Gastrocnemius medialis (tissue), 4 donors: ENCODE measurements at regions not wholly inside any gene's neighbourhood (a gene's known extent, or its start where the extent isn't known, plus 50 kb on each side); places are given as distances from the start of the nearest gene placed in this dataset.

ENCODE experiments used
- ATAC-seq, 2 donors: fragments of 150-250 bp; one replicate each; pipeline ENCODE4 v1.9.1; 2016
- DNase-seq, 2 donors: peaks; one replicate each; pipeline ENCODE4 v3.0.0-alpha.2; 2019
- H3K27ac ChIP-seq, 4 donors: fragments of 200-600 bp; sonication (generic); 1 replicate in 1 of 4; 2 replicates in 3 of 4; pipeline ENCODE4 v1.5.1; 2016 to 2018; ENCODE audit warnings: mild to moderate bottlenecking in 2 of 4, moderate library complexity in 1 of 4
- H3K27me3 ChIP-seq, 3 donors: fragments of 200-600 bp; sonication (generic) in 2 of 3; 1 replicate in 1 of 3; 2 replicates in 2 of 3; pipeline versions ENCODE4 v1.5.1 to v1.6.0; 2016 to 2019; ENCODE audit warnings: mild to moderate bottlenecking in 1 of 3, moderate library complexity in 1 of 3
- H3K36me3 ChIP-seq, 2 donors: fragments of 200-600 bp; sonication (generic) in 1 of 2; one replicate each; pipeline ENCODE4 v1.5.1; 2017 to 2018
- H3K4me1 ChIP-seq, 2 donors: fragments of 200-600 bp; sonication (generic) in 1 of 2; one replicate each; pipeline ENCODE4 v1.5.1; 2016 to 2017; ENCODE audit warnings: mild to moderate bottlenecking in 2 of 2
- H3K4me3 ChIP-seq, 4 donors: fragments of 200-600 bp; sonication (generic) in 3 of 4; 1 replicate in 1 of 4; 2 replicates in 3 of 4; pipeline ENCODE4 v1.5.1; 2016 to 2019; ENCODE audit warnings: mild to moderate bottlenecking in 2 of 4
- H3K9me3 ChIP-seq, 3 donors: fragments of 200-600 bp; sonication (generic) in 2 of 3; 1 replicate in 1 of 3; 2 replicates in 2 of 3; pipeline ENCODE4 v1.5.1; 2016 to 2019
- POLR2A ChIP-seq, 2 donors: fragments of 450-650 bp; IDR thresholded peaks; one replicate each; pipeline ENCODE4 v1.6.1; 2017; ENCODE audit warnings: antibody characterized with exemption in 2 of 2, mild to moderate bottlenecking in 2 of 2, moderate library complexity in 2 of 2
- in situ Hi-C, 4 donors: fragments of 200-750 bp; cut with MboI; loops; one replicate each; pipeline versions ENCODE4 v1.15.0 to v1.8.0; 2017; ENCODE audit warnings: low sequenced_read_pairs in 4 of 4
- intact Hi-C: fragments of 100-400 bp; cut with DNase I; formaldehyde crosslinking; loops from one replicate; pipeline ENCODE4 v1.15.1; 2023; ENCODE audit warnings: low total_unique reads
- TF ChIP-seq, protein P1 (sequence below), 5 experiments: fragments of 450-650 bp in 3 of 5; fragments of 200-600 bp in 2 of 5; sonication (generic) in 2 of 5; IDR thresholded peaks in 4 of 5; conservative IDR thresholded peaks in 1 of 5; 1 replicate in 4 of 5; 2 replicates in 1 of 5; pipeline ENCODE4 v1.5.1; 2016 to 2019; ENCODE audit warnings: antibody characterized with exemption in 5 of 5, mild to moderate bottlenecking in 3 of 5, moderate library complexity in 3 of 5

DNA sequence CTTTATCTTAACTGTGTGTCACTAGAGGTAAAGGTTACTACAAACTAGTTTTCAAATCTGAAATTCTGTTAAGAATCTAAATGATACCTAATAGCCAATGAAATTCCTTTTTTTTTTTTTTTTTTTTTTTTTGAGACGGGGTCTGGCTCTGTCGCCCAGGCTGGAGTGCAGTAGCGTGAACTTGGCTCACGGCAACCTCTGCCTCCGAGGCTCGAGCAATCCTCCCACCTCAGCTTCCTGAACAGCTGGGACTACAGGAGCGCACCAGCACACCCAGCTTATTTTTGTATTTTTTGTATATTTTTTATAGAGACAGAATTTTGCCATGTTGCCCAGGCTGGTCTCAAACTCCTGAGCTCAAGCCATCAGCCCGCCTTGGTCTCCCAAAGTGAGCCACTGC is 160.3 kb upstream of the NEBL start:
- TF ChIP-seq, protein P1, sequence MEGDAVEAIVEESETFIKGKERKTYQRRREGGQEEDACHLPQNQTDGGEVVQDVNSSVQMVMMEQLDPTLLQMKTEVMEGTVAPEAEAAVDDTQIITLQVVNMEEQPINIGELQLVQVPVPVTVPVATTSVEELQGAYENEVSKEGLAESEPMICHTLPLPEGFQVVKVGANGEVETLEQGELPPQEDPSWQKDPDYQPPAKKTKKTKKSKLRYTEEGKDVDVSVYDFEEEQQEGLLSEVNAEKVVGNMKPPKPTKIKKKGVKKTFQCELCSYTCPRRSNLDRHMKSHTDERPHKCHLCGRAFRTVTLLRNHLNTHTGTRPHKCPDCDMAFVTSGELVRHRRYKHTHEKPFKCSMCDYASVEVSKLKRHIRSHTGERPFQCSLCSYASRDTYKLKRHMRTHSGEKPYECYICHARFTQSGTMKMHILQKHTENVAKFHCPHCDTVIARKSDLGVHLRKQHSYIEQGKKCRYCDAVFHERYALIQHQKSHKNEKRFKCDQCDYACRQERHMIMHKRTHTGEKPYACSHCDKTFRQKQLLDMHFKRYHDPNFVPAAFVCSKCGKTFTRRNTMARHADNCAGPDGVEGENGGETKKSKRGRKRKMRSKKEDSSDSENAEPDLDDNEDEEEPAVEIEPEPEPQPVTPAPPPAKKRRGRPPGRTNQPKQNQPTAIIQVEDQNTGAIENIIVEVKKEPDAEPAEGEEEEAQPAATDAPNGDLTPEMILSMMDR (IDR thresholded peaks at IDR 0.05 in 4 of 5, conservative IDR thresholded peaks at IDR 0.05 in 1 of 5) = no peak
- TF ChIP-seq POLR2A (IDR thresholded peaks at IDR 0.05) = no peak
- no peaks in the 10 kb centered on the region for H3K27me3 ChIP-seq
- H3K4me1 ChIP-seq = no peaks in the 10 kb centered on the region
- H3K27ac ChIP-seq = no peak overlapping the region
- no peak for ATAC-seq
- no peaks in the 10 kb centered on the region for H3K36me3 ChIP-seq
- in situ Hi-C loops (no loop called here), intact Hi-C loops (no loop called here)
- no peak for DNase-seq
- H3K9me3 ChIP-seq = no peaks in the 10 kb centered on the region
- no peak overlapping the region for H3K4me3 ChIP-seq

DNA sequence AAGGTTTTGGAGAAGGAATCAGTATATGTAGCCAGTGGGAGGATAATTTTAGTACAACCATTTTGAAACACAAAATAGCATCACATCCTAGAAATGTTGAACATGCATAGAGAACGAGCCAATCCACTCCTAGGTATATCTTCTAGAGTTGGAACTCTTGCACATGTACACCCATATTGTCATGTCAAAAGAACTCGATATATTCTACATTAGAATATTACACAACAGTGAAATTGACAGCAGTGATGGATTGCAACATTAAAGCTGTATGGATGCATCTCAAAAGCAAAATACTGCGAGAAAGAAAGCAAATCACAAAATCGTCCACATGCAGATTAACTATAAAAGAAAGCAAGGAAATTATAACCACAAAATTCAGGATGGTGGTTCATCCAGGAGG is 159.3 kb upstream of the NEBL start:
- no peak overlapping the region for H3K27ac ChIP-seq
- H3K36me3 ChIP-seq = no peaks in the 10 kb centered on the region
- no peak overlapping the region for H3K4me3 ChIP-seq
- TF ChIP-seq, protein P1 (IDR thresholded peaks at IDR 0.05 in 4 of 5, conservative IDR thresholded peaks at IDR 0.05 in 1 of 5) = no peak
- TF ChIP-seq POLR2A (IDR thresholded peaks at IDR 0.05) = no peak
- intact Hi-C loops = no loop called here
- no peaks in the 10 kb centered on the region for H3K4me1 ChIP-seq
- in situ Hi-C loops = no loop called here
- no peaks in the 10 kb centered on the region for H3K27me3 ChIP-seq
- DNase-seq = no peak
- H3K9me3 ChIP-seq = no peaks in the 10 kb centered on the region
- ATAC-seq = no peak

DNA sequence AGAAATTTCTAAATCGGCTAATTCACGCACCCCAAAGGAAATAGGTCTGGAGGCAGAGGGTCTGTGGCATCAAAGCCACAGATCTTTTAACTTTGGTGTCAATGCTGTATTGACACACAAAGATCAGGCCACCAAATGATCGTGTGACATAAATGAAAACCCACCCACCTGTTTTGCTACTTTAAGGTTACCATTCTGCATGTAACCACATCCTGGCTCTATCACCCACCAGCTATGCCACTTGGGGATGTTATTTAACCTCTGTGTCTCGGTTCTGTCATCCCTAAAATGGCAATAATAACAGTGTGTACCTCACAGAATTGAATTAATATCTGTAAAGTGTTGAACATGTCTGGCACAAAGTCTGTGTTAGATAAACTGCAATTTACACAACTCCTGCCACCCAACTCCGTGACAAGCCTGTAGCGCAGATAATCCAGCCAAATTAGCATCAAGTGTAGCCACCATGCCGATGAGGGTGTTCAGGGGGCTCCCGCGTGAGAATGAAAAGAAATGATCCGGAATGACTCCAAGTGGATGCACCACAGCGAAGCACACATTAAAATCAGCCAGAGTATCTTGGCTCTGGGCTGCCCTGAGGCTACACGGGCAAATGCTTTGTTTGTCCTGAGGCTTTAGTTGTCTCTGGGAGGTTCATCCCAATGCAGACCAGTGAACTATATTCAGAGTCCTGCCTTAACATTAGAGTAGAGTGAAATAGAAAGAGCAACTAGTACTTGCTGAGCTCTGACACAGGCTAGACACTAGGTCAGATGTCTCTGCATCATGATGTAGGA is 158.4 kb upstream of the NEBL start:
- intact Hi-C loops (no loop called here), in situ Hi-C loops (no loop called here)
- Histone ChIP-seq H3K4me1 (no peaks in the 10 kb centered on the region), H3K27me3 (no peaks in the 10 kb centered on the region), H3K4me3 (no peak overlapping the region), H3K27ac (no peak overlapping the region), H3K36me3 (no peaks in the 10 kb centered on the region), H3K9me3 (no peaks in the 10 kb centered on the region)
- ATAC-seq (no peak), DNase-seq (no peak)
- TF ChIP-seq, protein P1 (IDR thresholded peaks at IDR 0.05 in 4 of 5, conservative IDR thresholded peaks at IDR 0.05 in 1 of 5) = no peak
- no peak for TF ChIP-seq POLR2A (IDR thresholded peaks at IDR 0.05)

DNA sequence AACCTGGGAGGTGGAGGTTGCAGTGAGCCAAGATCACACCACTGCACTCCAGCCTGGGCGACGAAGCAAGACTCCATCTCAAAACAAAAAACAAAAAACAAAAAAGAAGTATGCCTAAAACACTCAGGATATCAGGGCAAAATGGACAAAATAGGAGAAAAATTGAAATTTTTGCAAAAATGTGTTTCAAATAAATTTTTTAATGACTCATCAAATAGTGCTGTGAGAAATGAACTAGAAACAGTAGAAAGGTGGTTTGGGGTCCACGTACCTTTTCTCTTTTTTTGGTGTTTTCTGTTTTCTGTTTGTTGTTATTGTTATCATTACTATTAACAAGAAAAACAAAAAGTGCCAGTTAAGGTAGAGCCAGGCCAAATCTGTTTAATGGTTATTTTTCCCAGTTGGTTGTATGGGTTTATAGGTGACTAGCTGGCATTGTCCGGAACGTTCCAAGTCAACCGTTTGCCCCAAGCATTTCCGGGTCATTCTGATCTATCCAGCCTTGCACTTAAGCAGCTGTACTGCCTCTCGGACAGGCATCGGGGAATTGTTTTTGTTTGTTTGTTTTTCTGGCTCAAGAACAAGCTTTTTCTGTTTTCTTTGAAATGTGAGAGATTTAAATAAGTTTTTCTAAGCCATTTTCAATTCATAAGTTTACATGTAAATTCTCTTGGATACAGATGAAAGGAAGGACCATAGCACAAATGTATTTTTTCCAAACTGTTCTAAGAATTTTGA is 157.0 kb upstream of the NEBL start:
- Histone ChIP-seq H3K4me3 (no peak overlapping the region), H3K27me3 (no peaks in the 10 kb centered on the region), H3K27ac (no peak overlapping the region), H3K36me3 (no peaks in the 10 kb centered on the region), H3K9me3 (no peaks in the 10 kb centered on the region), H3K4me1 (no peaks in the 10 kb centered on the region)
- in situ Hi-C loops (no loop called here), intact Hi-C loops (no loop called here)
- no peak for TF ChIP-seq POLR2A (IDR thresholded peaks at IDR 0.05)
- TF ChIP-seq, protein P1 (IDR thresholded peaks at IDR 0.05 in 4 of 5, conservative IDR thresholded peaks at IDR 0.05 in 1 of 5) = no peak
- no peak for DNase-seq
- ATAC-seq = no peak
